ENCODE measurements at regions not wholly inside any gene's neighbourhood (a gene's known extent, or its start where the extent isn't known, plus 50 kb on each side); places are given as distances from the start of the nearest gene placed in this dataset.

GRCh38 chr1:239858057-239858456 is 233.6 kb upstream of the FMN2 start:
- no peak overlapping the region for H3K9ac ChIP-seq

GRCh38 chr1:239858529-239858928 is 233.2 kb upstream of the FMN2 start:
- H3K27ac ChIP-seq: no peak overlapping the region
- H3K27me3 ChIP-seq (ENCODE audit: control insufficient read depth, insufficient read depth, low read length): no peaks in the 10 kb centered on the region
- TF ChIP-seq CTCF (IDR thresholded peaks at IDR 0.05): no peak
- H2AFZ ChIP-seq: no peak overlapping the region
- H3K4me2 ChIP-seq (ENCODE audit: low read length): no peak overlapping the region
- H3K36me3 ChIP-seq (ENCODE audit: control insufficient read depth, insufficient read depth, low read length): peaks cover 2% of the 10 kb centered on the region
- no peaks in the 10 kb centered on the region for H3K4me1 ChIP-seq
- H3K79me2 ChIP-seq: no peaks in the 10 kb centered on the region
- no peak overlapping the region for H3K4me3 ChIP-seq (ENCODE audit: low read depth, low read length)
- H3K9me3 ChIP-seq (ENCODE audit: control insufficient read depth, low read length): no peaks in the 10 kb centered on the region
- H3K9ac ChIP-seq: no peak overlapping the region

More at GRCh38 chr1:239858057-239858456, 233.6 kb upstream of the FMN2 start:
- TF ChIP-seq CTCF (IDR thresholded peaks at IDR 0.05): no peak
- Histone ChIP-seq H3K79me2 (no peaks in the 10 kb centered on the region), H2AFZ (no peak overlapping the region), H3K27me3 (ENCODE audit: control insufficient read depth, insufficient read depth, low read length) (no peaks in the 10 kb centered on the region), H3K27ac (no peak overlapping the region), H3K36me3 (ENCODE audit: control insufficient read depth, insufficient read depth, low read length) (peaks cover 2% of the 10 kb centered on the region), H3K4me3 (ENCODE audit: low read depth, low read length) (no peak overlapping the region), H3K4me2 (ENCODE audit: low read length) (no peak overlapping the region), H3K4me1 (no peaks in the 10 kb centered on the region), H3K9me3 (ENCODE audit: control insufficient read depth, low read length) (no peaks in the 10 kb centered on the region)

- Histone ChIP-seq H3K4me3 (ENCODE audit: low read depth, low read length) (no peak overlapping the region), H3K4me1 (no peaks in the 10 kb centered on the region), H3K9me3 (ENCODE audit: control insufficient read depth, low read length) (no peaks in the 10 kb centered on the region), H3K27ac (no peak overlapping the region), H3K36me3 (ENCODE audit: control insufficient read depth, insufficient read depth, low read length) (peaks cover 2% of the 10 kb centered on the region), H3K9ac (no peak overlapping the region), H3K4me2 (ENCODE audit: low read length) (no peak overlapping the region), H3K27me3 (ENCODE audit: control insufficient read depth, insufficient read depth, low read length) (no peaks in the 10 kb centered on the region), H3K79me2 (no peaks in the 10 kb centered on the region), H2AFZ (no peak overlapping the region)
- TF ChIP-seq CTCF (IDR thresholded peaks at IDR 0.05): no peak
Measured at GRCh38 chr1:239861985-239862384, 229.7 kb upstream of the FMN2 start.

- no peaks in the 10 kb centered on the region for H3K79me2 ChIP-seq
- no peak overlapping the region for H3K27ac ChIP-seq
- H3K4me1 ChIP-seq: no peaks in the 10 kb centered on the region
- no peaks in the 10 kb centered on the region for H3K27me3 ChIP-seq (ENCODE audit: control insufficient read depth, insufficient read depth, low read length)
- H2AFZ ChIP-seq: no peak overlapping the region
- no peak overlapping the region for H3K9ac ChIP-seq
- H3K4me2 ChIP-seq (ENCODE audit: low read length): no peak overlapping the region
- no peaks in the 10 kb centered on the region for H3K9me3 ChIP-seq (ENCODE audit: control insufficient read depth, low read length)
- no peaks in the 10 kb centered on the region for H3K36me3 ChIP-seq (ENCODE audit: control insufficient read depth, insufficient read depth, low read length)
- H3K4me3 ChIP-seq (ENCODE audit: low read depth, low read length): no peak overlapping the region
- TF ChIP-seq CTCF (IDR thresholded peaks at IDR 0.05): no peak
Measured at GRCh38 chr1:239868058-239868832, 223.4 kb upstream of the FMN2 start.

- no peak overlapping the region for H2AFZ ChIP-seq
- H3K36me3 ChIP-seq (ENCODE audit: control insufficient read depth, insufficient read depth, low read length): no peaks in the 10 kb centered on the region
- H3K27me3 ChIP-seq (ENCODE audit: control insufficient read depth, insufficient read depth, low read length): no peaks in the 10 kb centered on the region
- H3K9me3 ChIP-seq (ENCODE audit: control insufficient read depth, low read length): no peaks in the 10 kb centered on the region
- H3K4me3 ChIP-seq (ENCODE audit: low read depth, low read length): no peak overlapping the region
- no peaks in the 10 kb centered on the region for H3K79me2 ChIP-seq
- no peaks in the 10 kb centered on the region for H3K4me1 ChIP-seq
- H3K27ac ChIP-seq: no peak overlapping the region
- no peak overlapping the region for H3K4me2 ChIP-seq (ENCODE audit: low read length)
- H3K9ac ChIP-seq: no peak overlapping the region
- no peak for TF ChIP-seq CTCF (IDR thresholded peaks at IDR 0.05)
Measured at GRCh38 chr1:239870194-239870593, 221.5 kb upstream of the FMN2 start.
